ENCODE measurements at regions not wholly inside any gene's neighbourhood (a gene's known extent, or its start where the extent isn't known, plus 50 kb on each side); places are given as distances from the start of the nearest gene placed in this dataset.

- Histone ChIP-seq H3K9me3 (ENCODE audit: control insufficient read depth, insufficient read depth, low read depth, low read length) (no peaks in the 10 kb centered on the region), H2AFZ (ENCODE audit: low read length) (no peak overlapping the region), H3K9ac (ENCODE audit: insufficient read depth, low read length) (no peak overlapping the region), H4K20me1 (ENCODE audit: control insufficient read depth, extremely low read depth, insufficient read depth, low read length) (no peaks in the 10 kb centered on the region), H3K27me3 (ENCODE audit: control insufficient read depth, insufficient read depth, low read length) (no peaks in the 10 kb centered on the region), H3K4me2 (ENCODE audit: extremely low read depth, insufficient read depth, low read length) (no peak overlapping the region), H3K36me3 (ENCODE audit: control insufficient read depth, insufficient read depth, low read length) (no peaks in the 10 kb centered on the region), H3K79me2 (ENCODE audit: control insufficient read depth, insufficient read depth, low read length) (no peaks in the 10 kb centered on the region), H3K4me3 (replicated peaks in 1 of 4; ENCODE audit: control extremely low read depth in 1 of 4, insufficient read depth in 1 of 4, low read depth in 3 of 4, low read length in 4 of 4) (no peak overlapping the region), H3K4me1 (ENCODE audit: control insufficient read depth, extremely low read depth, insufficient read depth, low read length) (peaks cover 16% of the 10 kb centered on the region), H3K27ac (ENCODE audit: insufficient read depth, low read length) (no peak overlapping the region)
- no peak for DNase-seq (ENCODE audit: low read depth in 2 of 2)
- TF ChIP-seq EZH2 (IDR thresholded peaks at IDR 0.05; ENCODE audit: low read length, missing control alignments): no peak
- no peak for TF ChIP-seq CTCF (conservative IDR thresholded peaks at IDR 0.05 in 1 of 2, IDR thresholded peaks at IDR 0.05 in 1 of 2; ENCODE audit: low read depth in 1 of 2, low read length in 2 of 2)
Measured at GRCh38 chr12:75702477-75703093, 191.2 kb upstream of the KRR1 start.

- no peak for TF ChIP-seq EZH2 (IDR thresholded peaks at IDR 0.05; ENCODE audit: low read length, missing control alignments)
- TF ChIP-seq CTCF (conservative IDR thresholded peaks at IDR 0.05 in 1 of 2, IDR thresholded peaks at IDR 0.05 in 1 of 2; ENCODE audit: low read depth in 1 of 2, low read length in 2 of 2): no peak
- Histone ChIP-seq H2AFZ (ENCODE audit: low read length) (no peak overlapping the region), H4K20me1 (ENCODE audit: control insufficient read depth, extremely low read depth, insufficient read depth, low read length) (no peaks in the 10 kb centered on the region), H3K9ac (ENCODE audit: insufficient read depth, low read length) (no peak overlapping the region), H3K27me3 (ENCODE audit: control insufficient read depth, insufficient read depth, low read length) (no peaks in the 10 kb centered on the region), H3K4me3 (replicated peaks in 1 of 4; ENCODE audit: control extremely low read depth in 1 of 4, insufficient read depth in 1 of 4, low read depth in 3 of 4, low read length in 4 of 4) (no peak overlapping the region), H3K79me2 (ENCODE audit: control insufficient read depth, insufficient read depth, low read length) (no peaks in the 10 kb centered on the region), H3K4me1 (ENCODE audit: control insufficient read depth, extremely low read depth, insufficient read depth, low read length) (peaks cover 11% of the 10 kb centered on the region), H3K4me2 (ENCODE audit: extremely low read depth, insufficient read depth, low read length) (no peak overlapping the region), H3K27ac (ENCODE audit: insufficient read depth, low read length) (no peak overlapping the region), H3K9me3 (ENCODE audit: control insufficient read depth, insufficient read depth, low read depth, low read length) (no peaks in the 10 kb centered on the region), H3K36me3 (ENCODE audit: control insufficient read depth, insufficient read depth, low read length) (no peaks in the 10 kb centered on the region)
- DNase-seq (ENCODE audit: low read depth in 2 of 2): no peak
Measured at GRCh38 chr12:75701859-75702258, 190.4 kb upstream of the KRR1 start.

- Histone ChIP-seq H3K9me3 (ENCODE audit: control insufficient read depth, insufficient read depth, low read depth, low read length) (no peaks in the 10 kb centered on the region), H3K36me3 (ENCODE audit: control insufficient read depth, insufficient read depth, low read length) (no peaks in the 10 kb centered on the region), H3K27ac (ENCODE audit: insufficient read depth, low read length) (no peak overlapping the region), H3K79me2 (ENCODE audit: control insufficient read depth, insufficient read depth, low read length) (no peaks in the 10 kb centered on the region), H3K4me3 (replicated peaks in 1 of 4; ENCODE audit: control extremely low read depth in 1 of 4, insufficient read depth in 1 of 4, low read depth in 3 of 4, low read length in 4 of 4) (no peak overlapping the region), H4K20me1 (ENCODE audit: control insufficient read depth, extremely low read depth, insufficient read depth, low read length) (no peaks in the 10 kb centered on the region), H3K27me3 (ENCODE audit: control insufficient read depth, insufficient read depth, low read length) (no peaks in the 10 kb centered on the region), H2AFZ (ENCODE audit: low read length) (no peak overlapping the region), H3K4me1 (ENCODE audit: control insufficient read depth, extremely low read depth, insufficient read depth, low read length) (no peaks in the 10 kb centered on the region), H3K9ac (ENCODE audit: insufficient read depth, low read length) (no peak overlapping the region), H3K4me2 (ENCODE audit: extremely low read depth, insufficient read depth, low read length) (no peak overlapping the region)
- DNase-seq (ENCODE audit: low read depth in 2 of 2): peak; percentile 75 to 81
- TF ChIP-seq CTCF (conservative IDR thresholded peaks at IDR 0.05 in 1 of 2, IDR thresholded peaks at IDR 0.05 in 1 of 2; ENCODE audit: low read depth in 1 of 2, low read length in 2 of 2): no peak
- no peak for TF ChIP-seq EZH2 (IDR thresholded peaks at IDR 0.05; ENCODE audit: low read length, missing control alignments)
Measured at GRCh38 chr12:75699728-75700496, 188.5 kb upstream of the KRR1 start.
